Amniotic epithelial cell (primary cell): ENCODE measurements at regions not wholly inside any gene's neighbourhood (a gene's known extent, or its start where the extent isn't known, plus 50 kb on each side); places are given as distances from the start of the nearest gene placed in this dataset.

Source experiments
- DNase-seq: peaks from one replicate; pipeline ENCODE4 v3.0.0-alpha.2; 2010; ENCODE audit warnings: low read depth

DNA sequence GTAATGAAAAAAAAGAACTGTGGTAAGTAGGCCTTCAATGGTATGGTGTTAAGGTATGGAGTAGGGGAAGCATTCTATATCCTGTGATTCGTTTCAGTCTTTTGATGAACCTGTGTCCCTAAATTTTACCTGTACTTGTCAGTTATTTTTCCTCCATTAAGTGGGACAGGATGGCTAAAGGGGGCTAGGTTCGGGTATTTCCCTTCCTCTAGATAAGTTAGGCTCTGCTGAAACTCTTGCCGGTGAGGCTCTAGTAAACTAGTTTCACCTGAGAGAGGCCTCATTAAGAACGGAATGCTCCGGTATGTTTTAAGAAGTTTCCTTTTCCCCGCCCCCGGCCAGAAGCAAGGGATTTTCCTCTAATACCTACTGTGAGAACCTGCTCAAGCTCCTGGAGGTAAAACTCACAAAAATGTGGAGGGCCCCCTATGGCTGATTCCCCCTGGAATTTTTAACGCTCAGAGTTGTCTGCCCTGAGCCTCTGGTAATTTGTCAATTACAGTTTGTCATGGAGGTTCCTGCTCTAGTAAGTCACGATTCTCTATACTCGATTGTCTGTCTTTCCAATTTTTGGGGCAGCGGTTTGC lies 87.7 kb downstream of the MACIR start:
- DNase-seq: no peak

DNA sequence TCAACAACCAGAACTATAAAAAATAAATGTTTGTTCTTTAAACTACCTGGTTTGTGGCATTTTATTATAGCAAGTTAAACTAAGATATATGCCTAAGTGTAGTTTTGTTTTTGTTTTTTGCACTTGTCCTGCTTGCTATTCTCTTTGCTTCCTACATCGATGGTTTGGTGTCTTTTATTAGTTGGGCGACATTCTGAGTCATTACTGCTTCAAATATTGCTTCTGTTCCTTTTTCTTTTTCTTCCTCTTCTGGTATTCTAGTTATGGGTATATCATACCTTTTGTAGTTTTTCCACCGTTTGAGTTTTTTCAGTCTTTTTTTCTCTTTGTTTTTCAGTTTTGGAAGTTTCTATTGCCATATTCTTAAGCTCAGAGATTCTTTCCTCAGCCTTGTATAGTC lies 86.9 kb downstream of the MACIR start:
- DNase-seq: no peak

DNA sequence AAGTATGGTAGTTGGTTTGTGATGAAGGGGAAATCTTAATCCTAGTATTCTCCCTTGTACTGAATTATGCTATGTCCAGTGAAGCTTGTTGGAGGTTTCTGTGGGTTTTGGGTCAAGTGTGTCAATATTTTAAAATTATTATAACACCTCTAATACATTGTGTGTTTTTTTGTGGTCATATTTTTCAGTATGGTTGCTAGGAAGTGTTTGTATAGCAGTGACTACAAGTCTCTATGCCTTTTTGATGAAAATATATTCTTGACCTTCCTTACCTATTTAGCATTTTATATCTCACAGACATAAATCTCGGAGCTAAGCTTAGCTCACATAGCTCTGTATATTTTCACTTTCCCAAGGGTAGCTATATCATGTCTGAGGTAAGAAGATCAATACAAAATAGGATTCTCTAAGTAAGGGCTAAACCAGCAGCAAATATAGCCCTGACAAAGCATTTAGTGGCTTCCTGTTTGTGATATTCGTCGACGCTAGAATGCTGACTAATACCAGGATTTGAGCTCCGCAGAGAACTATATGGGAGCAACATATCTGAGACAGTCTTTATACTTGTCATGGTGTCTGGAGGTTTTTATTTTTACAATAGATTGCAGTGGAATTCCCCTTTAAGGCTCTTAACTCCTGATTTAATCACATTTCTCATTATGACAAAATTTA lies 82.3 kb downstream of the MACIR start:
- DNase-seq: peak; percentile 41

DNA sequence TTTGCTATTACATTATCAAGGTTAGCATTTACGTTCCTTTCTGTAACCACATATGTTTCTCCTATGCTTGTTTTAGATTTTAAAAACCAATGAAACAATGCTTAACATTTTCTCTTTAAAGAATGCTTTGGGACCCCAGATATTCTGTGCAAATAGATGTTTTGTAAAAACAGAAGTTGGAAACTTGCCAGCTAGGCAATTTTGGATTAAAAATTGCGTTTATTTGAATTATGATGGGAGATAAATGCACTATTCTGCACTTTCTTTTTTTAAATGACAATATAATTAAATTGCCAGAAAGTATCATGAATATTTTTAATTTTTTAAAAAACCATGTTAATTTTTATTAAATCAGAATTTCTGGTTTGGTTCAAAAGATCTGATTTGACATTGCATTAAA lies 81.6 kb downstream of the MACIR start:
- no peak for DNase-seq

DNA sequence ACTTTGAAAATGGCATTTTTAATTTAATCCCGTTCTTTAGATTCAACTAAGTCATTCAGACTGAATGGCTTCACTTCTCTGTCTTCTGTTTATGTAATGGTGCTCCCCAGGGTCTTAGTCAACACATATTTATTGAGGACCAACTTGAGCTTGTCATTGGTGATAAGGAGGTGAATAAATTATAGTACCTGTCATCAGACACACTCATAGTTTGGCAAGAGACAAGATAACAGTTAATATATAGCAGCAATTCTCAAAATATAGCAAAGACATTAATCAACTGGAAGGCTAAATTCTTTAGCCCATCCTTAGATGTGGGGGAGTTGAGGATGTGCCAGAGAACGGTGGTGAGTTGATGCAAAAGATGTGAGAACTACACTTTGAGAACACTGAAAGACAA lies 78.4 kb downstream of the MACIR start:
- DNase-seq: peak; percentile 55

DNA sequence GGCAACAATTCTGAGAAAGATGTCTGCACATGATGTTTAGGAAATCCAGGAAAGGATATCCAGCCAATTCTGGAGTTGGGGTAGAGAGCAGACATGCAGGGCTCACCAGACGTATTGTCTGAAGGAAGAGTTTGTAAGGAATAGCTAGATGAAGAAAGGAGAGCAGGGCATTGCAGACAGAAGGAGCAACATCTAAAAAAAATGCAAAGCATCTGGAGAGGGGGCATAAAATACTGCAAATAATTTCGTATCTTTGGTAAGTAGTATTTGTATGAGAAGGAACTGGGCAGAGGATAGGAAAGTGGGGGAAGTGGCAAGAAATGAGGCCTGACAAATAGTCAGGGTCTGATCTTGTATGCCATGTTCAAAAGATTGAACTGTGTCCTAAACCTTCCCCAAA lies 74.8 kb downstream of the MACIR start:
- no peak for DNase-seq

DNA sequence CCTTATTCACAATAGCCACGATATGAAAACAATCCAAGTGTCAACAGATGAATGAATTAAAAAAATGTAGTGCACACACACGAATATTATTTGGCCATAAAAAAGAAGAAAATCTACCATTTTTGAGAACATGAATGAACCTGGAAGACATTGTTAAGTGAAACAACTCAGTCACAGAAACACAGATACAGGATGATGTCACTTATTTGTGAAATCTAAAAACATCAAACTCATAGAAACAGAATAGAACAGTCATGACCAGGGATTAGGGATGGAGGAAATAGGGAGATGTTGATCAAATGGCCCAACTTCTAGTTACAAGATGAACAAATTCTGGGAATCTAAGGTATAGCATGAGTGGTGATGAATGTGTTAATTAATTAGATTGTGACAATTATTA lies 72.3 kb downstream of the MACIR start:
- no peak for DNase-seq
